SK-N-SH treated with all-trans-retinoic acid at 6 μM for 48 hours (cell line): ENCODE measurements at regions not wholly inside any gene's neighbourhood (a gene's known extent, or its start where the extent isn't known, plus 50 kb on each side); places are given as distances from the start of the nearest gene placed in this dataset.

Source experiments
- ATAC-seq: fragments of 200-7000 bp; cut with Tn5 transposase; 3 replicates; pipeline ENCODE4 v1.9.1; 2020; ENCODE audit warnings: mild to moderate bottlenecking, moderate library complexity
- ARNTL ChIP-seq: fragments of 450-650 bp; formaldehyde crosslinking; IDR thresholded peaks from 2 replicates; pipeline ENCODE4 v1.5.0; 2020; ENCODE audit warnings: low read depth, mild to moderate bottlenecking, moderate library complexity, borderline replicate concordance
- BACH2 ChIP-seq: fragments of 250-450 bp; sonication (Bioruptor Pico); IDR thresholded peaks from 2 replicates; pipeline ENCODE4 v1.9.0; 2021; ENCODE audit warnings: mild to moderate bottlenecking, borderline replicate concordance
- CREB5 ChIP-seq: fragments of 250-450 bp; sonication (Bioruptor Pico); IDR thresholded peaks from 2 replicates; pipeline ENCODE4 v1.5.1; 2020; ENCODE audit warnings: low read depth, mild to moderate bottlenecking, moderate library complexity
- CSDC2 ChIP-seq: fragments of 250-450 bp; sonication (Bioruptor Pico); IDR thresholded peaks from 2 replicates; pipeline ENCODE4 v1.5.0; 2020; ENCODE audit warnings: mild to moderate bottlenecking, moderate library complexity
- ESRRG ChIP-seq: fragments of 250-450 bp; sonication (Bioruptor Pico); IDR thresholded peaks from 2 replicates; pipeline ENCODE4 v1.6.1; 2021; ENCODE audit warnings: mild to moderate bottlenecking
- GLIS3 ChIP-seq: fragments of 250-450 bp; sonication (Bioruptor Pico); IDR thresholded peaks from 2 replicates; pipeline ENCODE4 v1.5.0; 2020; ENCODE audit warnings: mild to moderate bottlenecking, moderate library complexity
- ISL1 ChIP-seq: fragments of 250-450 bp; sonication (Bioruptor Pico); IDR thresholded peaks from 2 replicates; pipeline ENCODE4 v2.1.2; 2022; ENCODE audit warnings: mild to moderate bottlenecking, moderate library complexity
- OSR1 ChIP-seq: fragments of 250-450 bp; sonication (Bioruptor Pico); IDR thresholded peaks from 2 replicates; pipeline ENCODE4 v1.8.0; 2022; ENCODE audit warnings: moderate library complexity, mild to moderate bottlenecking, inconsistent platforms
- PATZ1 ChIP-seq: fragments of 250-450 bp; sonication (Bioruptor Pico); IDR thresholded peaks from 2 replicates; pipeline ENCODE4 v1.8.0; 2020; ENCODE audit warnings: mild to moderate bottlenecking, moderate library complexity, borderline replicate concordance
- POU6F1 ChIP-seq: fragments of 250-450 bp; sonication (Bioruptor Pico); IDR thresholded peaks from 2 replicates; pipeline ENCODE4 v1.8.0; 2021; ENCODE audit warnings: low read depth, mild to moderate bottlenecking, moderate library complexity, borderline replicate concordance
- PPARA ChIP-seq: fragments of 250-450 bp; sonication (Bioruptor Pico); IDR thresholded peaks from 2 replicates; pipeline ENCODE4 v1.5.0; 2020; ENCODE audit warnings: mild to moderate bottlenecking, borderline replicate concordance
- RARB ChIP-seq: fragments of 250-450 bp; sonication (Bioruptor Pico); IDR thresholded peaks from 2 replicates; pipeline ENCODE4 v1.8.0; 2021; ENCODE audit warnings: mild to moderate bottlenecking, moderate library complexity
- SNAI2 ChIP-seq: fragments of 250-450 bp; sonication (Bioruptor Pico); IDR thresholded peaks from 2 replicates; pipeline ENCODE4 v1.5.0; 2020; ENCODE audit warnings: mild to moderate bottlenecking, moderate library complexity
- TCF4 ChIP-seq: fragments of 250-450 bp; sonication (Bioruptor Pico); IDR thresholded peaks from 2 replicates; pipeline ENCODE4 v1.8.0; 2021; ENCODE audit warnings: mild to moderate bottlenecking, moderate library complexity, borderline replicate concordance
- TOX ChIP-seq: fragments of 250-450 bp; sonication (Bioruptor Pico); IDR thresholded peaks from 2 replicates; pipeline ENCODE4 v1.8.0; 2021; ENCODE audit warnings: mild to moderate bottlenecking, moderate library complexity, borderline replicate concordance
- ZC3H10 ChIP-seq: fragments of 250-450 bp; sonication (Bioruptor Pico); IDR thresholded peaks from 2 replicates; pipeline ENCODE4 v1.5.1; 2021; ENCODE audit warnings: mild to moderate bottlenecking, moderate library complexity
- ZNF565 ChIP-seq: fragments of 450-650 bp; formaldehyde crosslinking; conservative IDR thresholded peaks from 2 replicates; pipeline ENCODE4 v1.5.0; 2020; ENCODE audit warnings: low read depth, mild to moderate bottlenecking, moderate library complexity
- ZNF70 ChIP-seq: fragments of 450-650 bp; formaldehyde crosslinking; IDR thresholded peaks from 2 replicates; pipeline ENCODE4 v1.5.0; 2020; ENCODE audit warnings: mild to moderate bottlenecking, moderate library complexity
- ZNF8 ChIP-seq: fragments of 450-650 bp; formaldehyde crosslinking; IDR thresholded peaks from 2 replicates; pipeline ENCODE4 v1.5.0; 2020; ENCODE audit warnings: mild to moderate bottlenecking, moderate library complexity
- TF ChIP-seq, protein P1 (sequence below): fragments of 250-450 bp; sonication (Bioruptor Pico); IDR thresholded peaks from 2 replicates; pipeline ENCODE4 v1.5.1; 2021; ENCODE audit warnings: mild to moderate bottlenecking, moderate library complexity
- TF ChIP-seq, protein P2 (sequence below): fragments of 250-450 bp; sonication (Bioruptor Pico); IDR thresholded peaks from 2 replicates; pipeline ENCODE4 v1.5.0; 2020; ENCODE audit warnings: mild to moderate bottlenecking, moderate library complexity

DNA sequence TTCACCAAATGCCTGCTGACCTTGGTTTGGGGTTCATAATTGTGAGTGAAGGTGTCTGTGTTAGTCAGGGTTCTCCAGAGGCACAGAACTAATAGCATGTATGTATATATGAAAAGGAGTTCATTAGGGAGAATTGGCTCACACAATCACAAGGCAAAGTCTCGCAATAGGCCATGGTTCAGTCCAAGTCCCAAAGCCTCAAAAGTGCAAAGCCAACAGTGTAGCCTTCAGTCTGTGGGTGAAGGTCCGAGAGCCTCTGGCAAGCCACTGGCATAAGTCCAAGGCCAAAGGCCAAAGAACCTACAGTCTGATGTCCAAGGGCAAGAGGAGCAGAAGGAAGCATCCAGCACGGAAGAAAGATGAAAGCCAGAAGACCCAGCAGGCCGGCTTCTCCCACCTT, 257.6 kb upstream of the SHH start (continued):
- TF ChIP-seq POU6F1 (no peak), PPARA (CRISPR knock-in tag) (no peak), BACH2 (CRISPR knock-in tag) (no peak)

DNA sequence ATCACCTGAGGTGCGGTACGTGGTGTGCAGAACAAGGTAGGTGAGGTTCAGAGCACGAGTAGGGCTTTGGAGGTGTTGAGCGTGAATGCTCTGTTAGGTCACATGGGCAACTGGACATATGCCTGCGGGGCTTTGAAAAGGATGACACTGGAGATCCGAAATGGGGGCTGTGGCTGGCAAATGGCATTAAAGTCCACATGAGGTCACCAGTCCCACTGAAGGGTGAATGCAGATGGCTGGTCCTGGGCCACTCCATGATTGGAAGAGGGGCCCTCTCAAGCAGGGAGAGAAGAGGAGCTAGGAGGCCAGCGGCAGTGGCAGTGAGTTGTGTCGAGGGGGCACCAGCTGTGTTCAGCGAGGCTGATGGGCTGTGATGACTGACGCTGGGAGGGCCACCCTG, 254.9 kb upstream of the SHH start:
- TF ChIP-seq PPARA (CRISPR knock-in tag), result no peak
- TF ChIP-seq RARB (CRISPR knock-in tag), result no peak
- TF ChIP-seq TCF4 (CRISPR knock-in tag), result no peak
- no peak for TF ChIP-seq BACH2 (CRISPR knock-in tag)
- no peak for TF ChIP-seq CSDC2 (CRISPR knock-in tag)
- no peak for TF ChIP-seq ARNTL
- TF ChIP-seq, protein P1, sequence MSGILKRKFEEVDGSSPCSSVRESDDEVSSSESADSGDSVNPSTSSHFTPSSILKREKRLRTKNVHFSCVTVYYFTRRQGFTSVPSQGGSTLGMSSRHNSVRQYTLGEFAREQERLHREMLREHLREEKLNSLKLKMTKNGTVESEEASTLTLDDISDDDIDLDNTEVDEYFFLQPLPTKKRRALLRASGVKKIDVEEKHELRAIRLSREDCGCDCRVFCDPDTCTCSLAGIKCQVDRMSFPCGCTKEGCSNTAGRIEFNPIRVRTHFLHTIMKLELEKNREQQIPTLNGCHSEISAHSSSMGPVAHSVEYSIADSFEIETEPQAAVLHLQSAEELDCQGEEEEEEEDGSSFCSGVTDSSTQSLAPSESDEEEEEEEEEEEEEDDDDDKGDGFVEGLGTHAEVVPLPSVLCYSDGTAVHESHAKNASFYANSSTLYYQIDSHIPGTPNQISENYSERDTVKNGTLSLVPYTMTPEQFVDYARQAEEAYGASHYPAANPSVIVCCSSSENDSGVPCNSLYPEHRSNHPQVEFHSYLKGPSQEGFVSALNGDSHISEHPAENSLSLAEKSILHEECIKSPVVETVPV (CRISPR knock-in tag), result no peak
- TF ChIP-seq ESRRG, result no peak
- TF ChIP-seq ZNF8, result no peak
- no peak for TF ChIP-seq ZNF565
- no peak for TF ChIP-seq OSR1 (CRISPR knock-in tag)
- no peak for TF ChIP-seq ZNF70
- TF ChIP-seq ZC3H10 (CRISPR knock-in tag), result no peak
- TF ChIP-seq GLIS3 (CRISPR knock-in tag), result no peak
- TF ChIP-seq ISL1, result no peak
- no peak for TF ChIP-seq CREB5 (CRISPR knock-in tag)
- no peak for TF ChIP-seq SNAI2
- no peak for ATAC-seq

DNA sequence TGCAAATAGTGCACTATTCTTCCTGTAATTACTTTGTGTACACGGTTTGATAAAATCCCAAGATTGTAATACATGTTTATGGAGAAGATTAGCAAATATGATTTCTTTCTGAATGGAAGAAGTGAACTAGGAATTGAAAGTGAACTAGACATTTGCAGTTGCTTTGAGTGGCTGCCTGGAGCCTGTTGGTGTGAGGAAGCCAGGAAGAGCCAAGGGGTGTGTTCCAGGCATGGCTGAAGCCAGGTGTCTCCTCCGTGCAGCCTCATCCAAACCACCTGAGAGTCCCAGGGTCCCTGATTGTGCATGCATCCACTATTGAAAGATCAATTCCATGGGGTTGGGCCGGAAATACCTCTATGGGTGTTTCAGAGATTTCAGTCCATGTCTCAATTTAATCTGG, 253.1 kb upstream of the SHH start:
- TF ChIP-seq CREB5 (CRISPR knock-in tag), result no peak
- no peak for TF ChIP-seq TOX (CRISPR knock-in tag)
- TF ChIP-seq, protein P2, sequence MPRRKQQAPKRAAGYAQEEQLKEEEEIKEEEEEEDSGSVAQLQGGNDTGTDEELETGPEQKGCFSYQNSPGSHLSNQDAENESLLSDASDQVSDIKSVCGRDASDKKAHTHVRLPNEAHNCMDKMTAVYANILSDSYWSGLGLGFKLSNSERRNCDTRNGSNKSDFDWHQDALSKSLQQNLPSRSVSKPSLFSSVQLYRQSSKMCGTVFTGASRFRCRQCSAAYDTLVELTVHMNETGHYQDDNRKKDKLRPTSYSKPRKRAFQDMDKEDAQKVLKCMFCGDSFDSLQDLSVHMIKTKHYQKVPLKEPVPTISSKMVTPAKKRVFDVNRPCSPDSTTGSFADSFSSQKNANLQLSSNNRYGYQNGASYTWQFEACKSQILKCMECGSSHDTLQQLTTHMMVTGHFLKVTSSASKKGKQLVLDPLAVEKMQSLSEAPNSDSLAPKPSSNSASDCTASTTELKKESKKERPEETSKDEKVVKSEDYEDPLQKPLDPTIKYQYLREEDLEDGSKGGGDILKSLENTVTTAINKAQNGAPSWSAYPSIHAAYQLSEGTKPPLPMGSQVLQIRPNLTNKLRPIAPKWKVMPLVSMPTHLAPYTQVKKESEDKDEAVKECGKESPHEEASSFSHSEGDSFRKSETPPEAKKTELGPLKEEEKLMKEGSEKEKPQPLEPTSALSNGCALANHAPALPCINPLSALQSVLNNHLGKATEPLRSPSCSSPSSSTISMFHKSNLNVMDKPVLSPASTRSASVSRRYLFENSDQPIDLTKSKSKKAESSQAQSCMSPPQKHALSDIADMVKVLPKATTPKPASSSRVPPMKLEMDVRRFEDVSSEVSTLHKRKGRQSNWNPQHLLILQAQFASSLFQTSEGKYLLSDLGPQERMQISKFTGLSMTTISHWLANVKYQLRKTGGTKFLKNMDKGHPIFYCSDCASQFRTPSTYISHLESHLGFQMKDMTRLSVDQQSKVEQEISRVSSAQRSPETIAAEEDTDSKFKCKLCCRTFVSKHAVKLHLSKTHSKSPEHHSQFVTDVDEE, result no peak
- TF ChIP-seq ISL1, result no peak
- TF ChIP-seq GLIS3 (CRISPR knock-in tag), result no peak
- no peak for TF ChIP-seq CSDC2 (CRISPR knock-in tag)
- TF ChIP-seq TCF4 (CRISPR knock-in tag), result no peak
- TF ChIP-seq ZNF565, result no peak
- TF ChIP-seq ZC3H10 (CRISPR knock-in tag), result no peak
- no peak for TF ChIP-seq PATZ1 (CRISPR knock-in tag)
- TF ChIP-seq PPARA (CRISPR knock-in tag), result no peak
- TF ChIP-seq ZNF70, result no peak
- TF ChIP-seq ZNF8, result no peak
- no peak for ATAC-seq
